GM21576 (cell line): ENCODE measurements at regions not wholly inside any gene's neighbourhood (a gene's known extent, or its start where the extent isn't known, plus 50 kb on each side); places are given as distances from the start of the nearest gene placed in this dataset.
"Not testable (repeated sequence)": the region's sequence is repeated elsewhere in the genome, so short reads cannot be mapped to it uniquely, and the experiment has no call there.

ENCODE experiments used
- ATAC-seq: cut with Tn5 transposase; IDR thresholded peaks from one replicate; pipeline ENCODE4 v1.9.1; 2021; ENCODE audit warnings: mild to moderate bottlenecking, moderate library complexity; ENCODE audit not compliant: unreplicated experiment

GRCh38 chr3:159748425-159748824 lies 240.2 kb upstream of the IL12A start:
- no peak for ATAC-seq

- no peak for ATAC-seq
Measured at GRCh38 chr3:159749406-159749805, 239.2 kb upstream of the IL12A start.

- ATAC-seq: no peak
Measured at GRCh38 chr3:159751146-159751545, 237.5 kb upstream of the IL12A start.

GRCh38 chr3:159751752-159752151 lies 236.9 kb upstream of the IL12A start:
- ATAC-seq: no peak

- not testable (repeated sequence) for ATAC-seq
Measured at GRCh38 chr3:159756279-159757207, 232.1 kb upstream of the IL12A start.

GRCh38 chr3:159757341-159758060 lies 231.1 kb upstream of the IL12A start:
- no peak for ATAC-seq

- no peak for ATAC-seq
Measured at GRCh38 chr3:159760046-159760445, 228.6 kb upstream of the IL12A start.

GRCh38 chr3:159761369-159761768 lies 227.3 kb upstream of the IL12A start:
- no peak for ATAC-seq

GRCh38 chr3:159761848-159762635 lies 226.6 kb upstream of the IL12A start:
- no peak for ATAC-seq

- ATAC-seq: peak; percentile 30
Measured at GRCh38 chr3:159763011-159763601, 225.5 kb upstream of the IL12A start.

- peak; percentile 62 for ATAC-seq
Measured at GRCh38 chr3:159763602-159764489, 224.8 kb upstream of the IL12A start.

- ATAC-seq: no peak
Measured at GRCh38 chr3:159764490-159765029, 224.1 kb upstream of the IL12A start.

- no peak for ATAC-seq
Measured at GRCh38 chr3:159765030-159765859, 223.4 kb upstream of the IL12A start.

- no peak for ATAC-seq
Measured at GRCh38 chr3:159765860-159766294, 222.8 kb upstream of the IL12A start.

- no peak for ATAC-seq
Measured at GRCh38 chr3:159766563-159767185, 222.0 kb upstream of the IL12A start.

GRCh38 chr3:159770998-159771397 lies 217.6 kb upstream of the IL12A start:
- ATAC-seq: no peak

GRCh38 chr3:159771865-159772611 lies 216.6 kb upstream of the IL12A start:
- ATAC-seq: no peak
